ENCODE measurements at regions not wholly inside any gene's neighbourhood (a gene's known extent, or its start where the extent isn't known, plus 50 kb on each side); places are given as distances from the start of the nearest gene placed in this dataset.

DNA sequence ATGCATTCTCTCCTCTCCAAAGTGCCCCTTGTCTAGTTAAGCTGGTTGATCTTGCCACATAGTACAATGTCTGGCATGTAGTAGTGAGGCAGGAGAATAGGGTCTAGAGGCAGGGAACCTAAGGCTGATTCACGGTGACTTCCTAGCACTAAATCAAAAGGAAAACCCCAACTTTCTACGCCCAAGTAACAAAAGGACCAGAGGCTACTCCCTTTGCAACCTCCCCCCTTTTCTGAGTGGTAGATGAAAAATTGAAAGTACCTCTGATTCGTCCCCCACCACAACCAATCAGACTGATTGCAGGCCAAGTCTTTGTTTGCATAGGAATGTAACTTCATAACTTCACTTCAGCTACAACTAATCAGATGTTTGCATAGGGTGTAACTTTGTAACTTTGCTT is 278.8 kb downstream of the PSAT1 start:
- TF ChIP-seq, protein P1, sequence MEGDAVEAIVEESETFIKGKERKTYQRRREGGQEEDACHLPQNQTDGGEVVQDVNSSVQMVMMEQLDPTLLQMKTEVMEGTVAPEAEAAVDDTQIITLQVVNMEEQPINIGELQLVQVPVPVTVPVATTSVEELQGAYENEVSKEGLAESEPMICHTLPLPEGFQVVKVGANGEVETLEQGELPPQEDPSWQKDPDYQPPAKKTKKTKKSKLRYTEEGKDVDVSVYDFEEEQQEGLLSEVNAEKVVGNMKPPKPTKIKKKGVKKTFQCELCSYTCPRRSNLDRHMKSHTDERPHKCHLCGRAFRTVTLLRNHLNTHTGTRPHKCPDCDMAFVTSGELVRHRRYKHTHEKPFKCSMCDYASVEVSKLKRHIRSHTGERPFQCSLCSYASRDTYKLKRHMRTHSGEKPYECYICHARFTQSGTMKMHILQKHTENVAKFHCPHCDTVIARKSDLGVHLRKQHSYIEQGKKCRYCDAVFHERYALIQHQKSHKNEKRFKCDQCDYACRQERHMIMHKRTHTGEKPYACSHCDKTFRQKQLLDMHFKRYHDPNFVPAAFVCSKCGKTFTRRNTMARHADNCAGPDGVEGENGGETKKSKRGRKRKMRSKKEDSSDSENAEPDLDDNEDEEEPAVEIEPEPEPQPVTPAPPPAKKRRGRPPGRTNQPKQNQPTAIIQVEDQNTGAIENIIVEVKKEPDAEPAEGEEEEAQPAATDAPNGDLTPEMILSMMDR (conservative IDR thresholded peaks at IDR 0.05 in 1 of 2, IDR thresholded peaks at IDR 0.05 in 1 of 2; ENCODE audit: low read depth in 1 of 2, low read length in 2 of 2) = no peak
- no peak for TF ChIP-seq EZH2 (IDR thresholded peaks at IDR 0.05; ENCODE audit: low read length, missing control alignments)
